Naive B cell (primary cell): ENCODE measurements at regions not wholly inside any gene's neighbourhood (a gene's known extent, or its start where the extent isn't known, plus 50 kb on each side); places are given as distances from the start of the nearest gene placed in this dataset.

Experiments
- ATAC-seq, 2 donors: fragments of 150-1000 bp; cut with Tn5 transposase; 2 replicates each; pipeline ENCODE4 v1.10.0; 2021; ENCODE audit warnings: low read depth in 2 of 2, mild to moderate bottlenecking in 2 of 2, moderate library complexity in 2 of 2
- DNase-seq: peaks from one replicate; pipeline ENCODE4 v3.0.0; 2022
- H3K27ac Mint-ChIP-seq, 6 donors: one replicate each; pipeline ENCODE4 v1.8.0; 2020 to 2022; ENCODE audit warnings: mild to moderate bottlenecking in 6 of 6, mixed read lengths in 6 of 6, moderate library complexity in 5 of 6, inconsistent platforms in 2 of 6
- H3K27me3 Mint-ChIP-seq, 3 donors: one replicate each; pipeline ENCODE4 v1.8.0; 2021 to 2022; ENCODE audit warnings: mixed read lengths in 3 of 3, mild to moderate bottlenecking in 1 of 3
- H3K36me3 Mint-ChIP-seq, 2 donors: one replicate each; pipeline ENCODE4 v1.8.0; 2020 to 2022; ENCODE audit warnings: mixed read lengths in 2 of 2, inconsistent platforms in 1 of 2, mild to moderate bottlenecking in 1 of 2
- H3K4me1 Mint-ChIP-seq, 3 donors: one replicate each; pipeline ENCODE4 v1.8.0; 2020 to 2022; ENCODE audit warnings: mixed read lengths in 3 of 3, inconsistent platforms in 1 of 3, mild to moderate bottlenecking in 1 of 3, moderate library complexity in 1 of 3
- H3K4me3 Mint-ChIP-seq, 8 donors: one replicate each; pipeline ENCODE4 v1.8.0; 2020 to 2022; ENCODE audit warnings: mild to moderate bottlenecking in 8 of 8, mixed read lengths in 8 of 8, moderate library complexity in 8 of 8, inconsistent platforms in 2 of 8
- H3K9me3 Mint-ChIP-seq, 7 donors: one replicate each; pipeline ENCODE4 v1.8.0; 2020 to 2022; ENCODE audit warnings: mixed read lengths in 7 of 7, mild to moderate bottlenecking in 5 of 7, inconsistent platforms in 2 of 7, moderate library complexity in 1 of 7

DNA sequence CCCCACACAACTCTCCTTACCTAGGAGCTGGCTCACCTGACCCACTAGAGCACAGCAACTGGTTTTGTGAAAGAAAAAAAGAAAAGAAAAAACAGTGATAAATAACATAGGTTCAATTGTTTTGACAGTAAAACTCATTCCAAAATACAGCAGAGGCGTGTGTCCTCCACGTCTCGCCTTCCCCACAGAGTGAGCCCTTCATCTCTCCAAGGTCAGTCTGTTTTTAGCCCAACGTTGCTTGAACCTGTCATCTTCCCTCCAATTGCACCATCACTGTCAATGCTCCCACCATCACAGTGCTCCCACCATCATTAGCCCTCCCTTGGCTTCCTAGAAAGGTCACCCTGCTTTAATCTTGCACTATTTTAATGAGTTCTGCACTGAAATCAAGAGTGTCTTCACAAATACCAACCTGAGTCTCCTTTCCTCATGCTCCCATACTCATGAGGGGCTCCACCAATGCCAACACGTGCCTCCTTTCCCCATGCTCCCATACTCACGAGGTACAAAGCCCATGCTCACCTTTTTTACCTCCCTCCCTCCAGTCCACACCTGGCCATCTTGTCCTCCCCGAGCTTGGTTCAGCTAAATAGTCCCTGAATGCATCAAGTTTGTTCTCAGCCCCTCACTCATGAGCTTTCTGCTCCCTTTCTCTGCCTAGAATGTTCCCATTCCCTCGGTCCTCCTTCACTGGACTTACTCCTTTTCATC lies 103.7 kb downstream of the IRS2 start:
- no peak overlapping the region for H3K4me3 Mint-ChIP-seq
- H3K9me3 Mint-ChIP-seq: peaks cover 0 to 4% (median 0%) of the 10 kb centered on the region in 7 donors
- no peaks in the 10 kb centered on the region for H3K27me3 Mint-ChIP-seq
- no peak overlapping the region for H3K27ac Mint-ChIP-seq
- peaks cover 0 to 3% (median 0%) of the 10 kb centered on the region in 3 donors for H3K4me1 Mint-ChIP-seq
- DNase-seq (no peak), ATAC-seq (no peak)
- H3K36me3 Mint-ChIP-seq: no peaks in the 10 kb centered on the region

DNA sequence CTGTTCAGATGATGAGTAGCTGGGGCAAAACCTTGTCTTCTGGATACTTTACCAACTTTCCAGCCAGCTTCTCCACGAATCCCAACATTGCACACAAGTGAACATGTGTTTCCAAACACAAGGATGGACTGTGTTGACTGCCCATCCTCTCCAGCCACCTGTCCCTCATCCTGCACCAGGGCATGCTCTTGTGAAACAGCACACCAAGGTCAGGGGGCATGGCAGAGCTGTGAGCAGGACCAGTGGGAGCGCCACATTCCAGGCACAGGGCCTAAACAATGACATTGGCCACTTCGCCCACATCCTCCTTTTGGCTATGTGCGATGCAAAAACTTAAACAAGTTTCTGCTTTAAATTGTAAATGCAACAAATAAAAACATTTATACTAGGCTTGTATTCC lies 105.5 kb downstream of the IRS2 start:
- no peaks in the 10 kb centered on the region for H3K36me3 Mint-ChIP-seq
- H3K27ac Mint-ChIP-seq: peak overlapping the region in 1 of 6 donors; percentile 62
- H3K4me1 Mint-ChIP-seq: peaks cover 0 to 3% (median 0%) of the 10 kb centered on the region in 3 donors
- H3K9me3 Mint-ChIP-seq: peaks cover 0 to 4% (median 0%) of the 10 kb centered on the region in 7 donors
- DNase-seq: no peak
- H3K27me3 Mint-ChIP-seq: no peaks in the 10 kb centered on the region
- no peak overlapping the region for H3K4me3 Mint-ChIP-seq
- ATAC-seq: no peak

DNA sequence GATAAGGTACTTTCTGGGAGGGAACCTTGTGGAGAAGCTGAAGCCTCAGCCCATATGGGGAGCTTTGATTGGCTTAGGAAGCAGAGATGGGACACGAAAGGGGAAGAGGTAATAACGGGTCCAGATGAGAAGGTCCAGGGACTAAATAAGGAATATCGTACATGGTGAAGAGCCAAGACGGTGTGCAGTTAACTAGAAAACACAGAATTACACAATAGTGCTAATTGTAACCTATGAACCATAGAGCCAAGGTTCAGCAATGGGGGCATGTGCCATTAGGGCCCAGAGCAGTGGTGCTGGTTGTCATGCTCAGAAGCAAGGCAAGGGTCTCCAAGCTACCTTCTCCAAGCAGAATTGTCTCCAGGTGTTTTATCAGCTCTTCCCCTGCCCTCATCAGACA lies 106.1 kb downstream of the IRS2 start:
- ATAC-seq (no peak), DNase-seq (no peak)
- H3K27ac Mint-ChIP-seq: peak overlapping the region in 1 of 6 donors; percentile 60
- peaks cover 0 to 4% (median 2%) of the 10 kb centered on the region in 3 donors for H3K27me3 Mint-ChIP-seq
- H3K36me3 Mint-ChIP-seq: no peaks in the 10 kb centered on the region
- H3K4me3 Mint-ChIP-seq: no peak overlapping the region
- H3K9me3 Mint-ChIP-seq: peaks cover 0 to 4% (median 0%) of the 10 kb centered on the region in 7 donors
- peaks cover 0 to 3% (median 0%) of the 10 kb centered on the region in 3 donors for H3K4me1 Mint-ChIP-seq

DNA sequence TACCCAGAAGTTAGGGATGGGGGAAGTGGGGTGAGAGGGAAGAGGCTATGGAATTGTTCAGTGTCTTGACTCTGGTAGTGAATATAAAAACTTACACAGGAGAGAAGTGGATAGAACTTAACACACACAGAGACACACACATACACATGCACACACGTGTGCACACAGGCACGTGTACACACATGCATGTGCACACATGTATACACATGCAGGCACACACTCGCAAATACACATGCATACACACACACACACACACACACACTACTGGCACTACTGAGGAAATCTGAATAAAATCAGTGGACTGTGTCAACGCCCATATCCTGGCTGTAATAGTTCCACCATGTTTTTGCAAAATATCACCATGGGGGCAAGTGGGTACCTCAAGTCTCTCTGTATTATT lies 107.9 kb downstream of the IRS2 start:
- ATAC-seq: no peak
- no peaks in the 10 kb centered on the region for H3K36me3 Mint-ChIP-seq

DNA sequence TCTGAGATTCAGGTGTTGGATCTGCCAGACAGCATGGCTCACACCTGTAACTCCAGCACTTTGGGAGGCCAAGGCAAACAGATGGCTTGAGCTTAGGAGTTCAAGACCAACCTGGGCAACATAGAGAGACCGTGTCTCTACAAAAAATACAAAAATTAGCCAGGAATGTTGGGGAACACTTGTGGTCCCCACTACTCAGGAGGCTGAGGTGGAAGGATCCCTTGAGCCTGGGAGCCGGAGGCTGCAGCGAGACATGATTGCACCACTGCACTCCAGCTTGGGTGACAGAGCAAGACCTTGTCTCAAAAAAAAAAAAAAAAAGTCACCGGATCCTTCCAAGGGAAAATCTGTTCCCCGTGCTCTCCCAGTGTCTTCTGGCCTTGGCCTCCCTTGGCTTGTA lies 109.2 kb downstream of the IRS2 start:
- Mint-ChIP-seq H3K27me3 (peaks cover 0 to 6% (median 4%) of the 10 kb centered on the region in 3 donors), H3K4me3 (no peak overlapping the region), H3K36me3 (no peaks in the 10 kb centered on the region), H3K9me3 (peaks cover 0 to 4% (median 0%) of the 10 kb centered on the region in 7 donors), H3K27ac (no peak overlapping the region), H3K4me1 (peaks cover 0 to 3% (median 0%) of the 10 kb centered on the region in 3 donors)
- DNase-seq (no peak), ATAC-seq (no peak)

More for the DNA sequence above, 107.9 kb downstream of the IRS2 start:
- no peak for DNase-seq
- Mint-ChIP-seq H3K27me3 (peaks cover 0 to 6% (median 4%) of the 10 kb centered on the region in 3 donors), H3K27ac (peak overlapping the region in 1 of 6 donors; percentile 41), H3K4me1 (peaks cover 0 to 3% (median 0%) of the 10 kb centered on the region in 3 donors), H3K4me3 (no peak overlapping the region), H3K9me3 (peaks cover 0 to 4% (median 0%) of the 10 kb centered on the region in 7 donors)

DNA sequence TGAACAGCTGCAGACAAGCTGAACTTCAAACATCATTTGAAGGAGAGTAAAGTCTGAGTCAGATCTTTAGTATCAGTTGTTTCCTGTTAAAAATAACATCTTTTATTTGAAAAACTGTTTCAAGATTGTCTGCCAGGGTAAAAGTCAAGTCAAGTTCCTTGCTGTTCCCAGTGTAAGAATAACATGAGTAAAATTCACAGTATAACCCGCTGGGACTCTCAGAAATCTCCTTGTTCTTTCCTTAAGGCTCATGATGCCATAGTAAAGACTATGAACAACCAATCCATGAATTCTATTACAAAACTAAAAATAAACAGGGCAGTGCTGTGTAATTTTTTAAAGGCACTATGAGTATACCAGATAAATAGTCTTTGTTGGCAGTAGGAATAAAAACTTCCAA lies 112.9 kb downstream of the IRS2 start:
- no peak overlapping the region for H3K27ac Mint-ChIP-seq
- H3K9me3 Mint-ChIP-seq: peaks cover 0 to 4% (median 2%) of the 10 kb centered on the region in 7 donors
- H3K36me3 Mint-ChIP-seq: no peaks in the 10 kb centered on the region
- no peak overlapping the region for H3K4me3 Mint-ChIP-seq
- peaks cover 0 to 3% (median 0%) of the 10 kb centered on the region in 3 donors for H3K4me1 Mint-ChIP-seq
- DNase-seq (no peak), ATAC-seq (no peak)
- H3K27me3 Mint-ChIP-seq: peaks cover 0 to 6% (median 4%) of the 10 kb centered on the region in 3 donors

DNA sequence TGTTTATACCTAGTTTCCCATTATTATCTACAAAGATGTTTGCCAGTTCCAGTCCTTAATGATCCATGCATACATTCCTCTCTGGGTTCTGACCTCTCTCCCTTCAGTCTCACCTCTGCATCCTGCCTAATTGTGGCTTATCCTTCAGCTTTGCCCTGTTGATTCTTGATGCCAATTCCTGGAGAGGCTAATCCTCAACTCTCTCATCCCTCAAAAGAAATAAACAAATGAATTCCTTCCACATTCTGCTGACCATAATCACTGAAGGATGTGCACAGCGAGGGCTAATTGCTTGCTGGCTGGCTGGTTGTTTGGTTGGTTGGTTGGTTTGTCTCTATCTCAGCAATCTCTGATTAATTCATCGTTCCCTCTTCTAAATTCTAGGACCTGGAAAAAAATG lies 113.8 kb downstream of the IRS2 start:
- H3K27ac Mint-ChIP-seq: no peak overlapping the region
- ATAC-seq: no peak
- DNase-seq: no peak
- peaks cover 0 to 4% (median 0%) of the 10 kb centered on the region in 7 donors for H3K9me3 Mint-ChIP-seq
- peaks cover 0 to under 1% (median 0%) of the 10 kb centered on the region in 3 donors for H3K4me1 Mint-ChIP-seq
- H3K36me3 Mint-ChIP-seq: no peaks in the 10 kb centered on the region
- no peak overlapping the region for H3K4me3 Mint-ChIP-seq
- peaks cover 0 to 6% (median 4%) of the 10 kb centered on the region in 3 donors for H3K27me3 Mint-ChIP-seq

DNA sequence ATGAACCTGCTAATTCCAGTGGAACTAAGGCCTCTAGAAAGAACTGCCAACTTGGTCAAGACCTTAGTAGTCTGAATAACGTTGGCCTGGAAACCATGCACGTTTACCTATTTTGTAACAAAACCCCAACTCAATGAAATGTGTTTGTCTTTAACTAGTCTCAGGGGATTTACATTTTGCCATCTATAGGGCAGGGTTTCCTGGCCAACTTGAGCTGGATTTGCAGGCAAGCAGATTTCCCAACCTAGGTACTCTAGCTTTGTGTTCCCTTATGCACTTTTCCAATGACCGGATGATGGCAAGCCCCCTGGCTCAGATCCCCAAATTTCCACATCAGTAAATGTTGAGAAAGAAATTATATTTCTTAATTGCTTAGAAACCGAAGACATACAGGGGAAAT lies 114.5 kb downstream of the IRS2 start:
- peaks cover 0 to 4% (median 0%) of the 10 kb centered on the region in 7 donors for H3K9me3 Mint-ChIP-seq
- DNase-seq (no peak), ATAC-seq (no peak)
- H3K27me3 Mint-ChIP-seq: peaks cover 0 to 6% (median 4%) of the 10 kb centered on the region in 3 donors
- H3K36me3 Mint-ChIP-seq: no peaks in the 10 kb centered on the region
- no peak overlapping the region for H3K4me3 Mint-ChIP-seq
- peak overlapping the region in 1 of 6 donors; percentile 36 for H3K27ac Mint-ChIP-seq
- H3K4me1 Mint-ChIP-seq: peaks cover 0 to 7% (median 0%) of the 10 kb centered on the region in 3 donors

DNA sequence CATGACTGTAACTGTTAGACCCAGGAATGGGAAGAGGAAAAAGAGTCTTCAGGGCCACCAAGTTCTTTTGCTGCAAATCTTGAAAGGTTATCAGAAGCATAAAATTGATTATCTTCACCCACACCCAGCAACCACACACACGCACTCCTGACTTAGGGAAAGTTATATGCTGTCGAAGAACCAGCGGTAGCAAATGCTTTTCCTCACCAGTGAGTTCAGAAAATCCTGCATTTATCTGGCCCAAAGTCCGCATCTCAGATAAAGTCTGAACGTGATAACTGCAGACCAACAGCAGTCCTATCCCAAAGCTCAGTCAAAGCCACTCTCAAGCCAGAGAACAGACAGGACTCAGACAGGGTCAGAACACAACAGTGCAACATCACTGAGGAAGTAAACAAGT lies 115.6 kb downstream of the IRS2 start:
- Mint-ChIP-seq H3K4me3 (no peak overlapping the region), H3K9me3 (peaks cover 0 to 4% (median 0%) of the 10 kb centered on the region in 7 donors), H3K27me3 (peaks cover 0 to 6% (median 3%) of the 10 kb centered on the region in 3 donors), H3K36me3 (no peaks in the 10 kb centered on the region), H3K27ac (no peak overlapping the region), H3K4me1 (peaks cover 0 to 8% (median 0%) of the 10 kb centered on the region in 3 donors)
- no peak for ATAC-seq
- DNase-seq: no peak

DNA sequence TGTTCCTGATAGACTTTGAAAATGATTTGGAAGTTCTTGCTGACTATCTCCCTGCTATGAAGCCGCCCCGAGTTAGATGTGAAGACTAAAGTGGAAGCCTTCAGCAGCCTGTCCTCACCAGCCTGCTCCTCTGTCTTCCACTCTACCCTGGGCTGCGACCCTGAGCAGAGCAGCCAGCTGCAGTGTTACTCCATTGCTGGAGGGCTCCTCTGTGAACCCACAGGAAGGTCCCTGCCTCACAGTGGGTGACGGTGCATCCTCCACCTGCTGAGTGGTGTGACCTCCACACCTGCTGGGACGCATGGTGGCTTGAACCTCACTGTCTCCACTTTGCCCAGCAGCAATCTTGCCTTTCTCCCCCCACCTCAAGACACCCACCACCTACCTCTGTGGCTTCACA lies 116.4 kb downstream of the IRS2 start:
- Mint-ChIP-seq H3K9me3 (peaks cover 0 to 4% (median 0%) of the 10 kb centered on the region in 7 donors), H3K4me1 (peaks cover 0 to 8% (median 0%) of the 10 kb centered on the region in 3 donors), H3K36me3 (no peaks in the 10 kb centered on the region), H3K4me3 (no peak overlapping the region), H3K27me3 (peaks cover 0 to 1% (median 0%) of the 10 kb centered on the region in 3 donors), H3K27ac (no peak overlapping the region)
- DNase-seq (no peak), ATAC-seq (no peak)

DNA sequence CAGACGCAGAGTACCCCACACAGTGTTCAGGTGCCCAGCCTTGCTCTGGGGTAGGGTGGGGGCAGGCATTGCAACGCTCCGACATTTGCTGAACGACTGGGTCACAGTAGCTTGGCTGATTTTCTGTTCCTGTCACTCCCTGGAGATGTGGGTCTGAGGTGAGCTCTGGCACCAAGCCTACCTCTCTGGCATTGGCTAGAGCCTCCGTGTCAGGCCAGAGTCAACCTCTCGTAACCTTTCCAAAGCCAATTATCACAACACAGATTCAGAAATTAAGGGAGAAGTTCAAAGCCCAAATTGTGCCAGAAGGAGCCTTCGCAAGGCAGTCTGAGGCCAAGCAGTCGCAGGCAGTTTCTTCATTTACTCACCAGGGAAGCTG lies 117.2 kb downstream of the IRS2 start:
- no peaks in the 10 kb centered on the region for H3K36me3 Mint-ChIP-seq
- peaks cover 0 to 8% (median 0%) of the 10 kb centered on the region in 3 donors for H3K4me1 Mint-ChIP-seq
- no peak overlapping the region for H3K27ac Mint-ChIP-seq
- ATAC-seq (no peak), DNase-seq (no peak)
- H3K9me3 Mint-ChIP-seq: peaks cover 0 to 4% (median 0%) of the 10 kb centered on the region in 7 donors
- H3K27me3 Mint-ChIP-seq: no peaks in the 10 kb centered on the region
- no peak overlapping the region for H3K4me3 Mint-ChIP-seq

DNA sequence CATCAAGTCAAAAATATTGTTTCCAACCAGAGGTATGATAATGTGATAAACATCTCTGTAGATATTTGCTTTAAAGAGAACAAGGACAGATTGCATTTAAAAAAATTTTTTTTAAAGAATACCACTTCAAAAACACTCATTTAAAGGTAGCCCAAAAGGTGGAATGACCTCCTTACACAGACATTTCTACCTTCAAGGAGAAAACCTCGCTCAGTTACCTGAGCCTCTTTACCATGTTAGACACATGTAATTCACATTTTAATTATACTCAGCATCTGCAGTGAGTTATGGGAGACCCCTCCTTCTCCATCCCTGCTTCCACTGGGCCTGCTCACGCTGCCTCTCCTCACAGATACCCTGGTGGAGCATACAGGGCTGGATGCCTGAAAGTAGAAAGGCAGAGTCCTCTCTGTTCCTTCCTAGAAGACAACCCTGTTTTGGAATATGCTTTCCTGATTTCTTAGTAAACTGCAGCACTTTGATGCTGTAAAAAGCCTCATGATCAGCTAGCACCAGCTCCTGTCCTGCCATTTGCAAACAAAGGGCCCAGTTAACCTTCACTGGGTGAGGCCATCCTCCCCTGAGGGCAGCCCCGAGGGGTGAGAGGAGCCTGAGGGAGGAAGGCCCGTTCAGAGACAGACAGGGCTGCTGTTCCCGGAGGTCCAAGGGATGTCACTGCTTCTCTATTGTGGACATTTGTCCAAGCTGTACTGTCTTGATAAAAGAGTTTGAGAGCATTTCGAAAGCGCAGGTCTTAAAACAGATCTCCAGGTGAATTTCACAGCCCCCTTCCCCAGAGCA lies 117.8 kb downstream of the IRS2 start:
- DNase-seq (no peak), ATAC-seq (no peak)
- Mint-ChIP-seq H3K36me3 (no peaks in the 10 kb centered on the region), H3K27ac (no peak overlapping the region), H3K4me3 (no peak overlapping the region), H3K9me3 (peaks cover 0 to 4% (median 0%) of the 10 kb centered on the region in 7 donors), H3K27me3 (no peaks in the 10 kb centered on the region), H3K4me1 (peaks cover 0 to 8% (median 0%) of the 10 kb centered on the region in 3 donors)

DNA sequence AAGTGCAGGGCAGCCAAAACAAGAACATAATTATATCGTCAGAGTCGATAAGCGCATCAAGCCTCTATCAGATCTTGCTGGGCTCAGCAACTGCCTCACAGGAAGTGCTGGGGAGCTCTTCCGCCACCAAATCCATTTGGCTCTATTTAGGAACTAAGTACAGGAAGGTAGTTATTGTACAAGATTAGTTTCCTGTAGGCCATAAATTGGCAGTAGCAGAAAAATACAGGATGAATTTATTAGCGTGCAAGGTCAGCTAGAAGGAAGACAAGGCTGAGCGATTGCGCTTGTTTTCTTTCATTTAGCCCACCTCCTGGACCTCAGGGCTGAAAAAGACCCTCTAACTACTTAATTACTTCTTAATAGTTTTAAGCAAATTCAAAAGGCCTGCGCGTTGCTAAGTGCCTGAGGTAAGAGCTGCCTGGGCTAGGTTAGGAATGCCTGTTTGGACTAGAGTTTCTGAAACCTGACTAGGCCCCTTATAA lies 118.5 kb downstream of the IRS2 start:
- DNase-seq (no peak), ATAC-seq (no peak)
- Mint-ChIP-seq H3K9me3 (peaks cover 0 to 6% (median 3%) of the 10 kb centered on the region in 7 donors), H3K4me3 (no peak overlapping the region), H3K27me3 (no peaks in the 10 kb centered on the region), H3K4me1 (peaks cover 0 to 8% (median 0%) of the 10 kb centered on the region in 3 donors), H3K36me3 (no peaks in the 10 kb centered on the region), H3K27ac (no peak overlapping the region)
